Peyer's patch (tissue), 4 donors: ENCODE measurements at regions not wholly inside any gene's neighbourhood (a gene's known extent, or its start where the extent isn't known, plus 50 kb on each side); places are given as distances from the start of the nearest gene placed in this dataset.

ENCODE experiments used
- DNase-seq, 3 donors: peaks; one replicate each; pipeline ENCODE4 v3.0.0-alpha.2; 2017 to 2019
- H3K27ac ChIP-seq, 4 donors: fragments of 200-600 bp; sonication (generic); one replicate each; pipeline ENCODE4 v1.5.1; 2016 to 2019
- H3K27me3 ChIP-seq, 2 donors: fragments of 200-600 bp; sonication (generic); one replicate each; pipeline ENCODE4 v1.5.1; 2019
- H3K36me3 ChIP-seq, 3 donors: fragments of 200-600 bp; sonication (generic); one replicate each; pipeline ENCODE4 v1.5.1; 2016 to 2019
- H3K4me1 ChIP-seq, 4 donors: fragments of 200-600 bp; sonication (generic); one replicate each; pipeline ENCODE4 v1.5.1; 2016 to 2019
- H3K4me3 ChIP-seq, 4 donors: fragments of 200-600 bp; sonication (generic); 1 replicate in 3 of 4; 2 replicates in 1 of 4; pipeline ENCODE4 v1.5.1; 2016 to 2019; ENCODE audit warnings: mild to moderate bottlenecking in 1 of 4
- H3K9me3 ChIP-seq, 4 donors: fragments of 200-600 bp; sonication (generic); one replicate each; pipeline ENCODE4 v1.5.1; 2016 to 2019; ENCODE audit warnings: mild to moderate bottlenecking in 1 of 4
- POLR2A ChIP-seq, 2 donors: fragments of 450-650 bp; IDR thresholded peaks; one replicate each; pipeline ENCODE4 v1.5.1; 2017; ENCODE audit warnings: antibody characterized with exemption in 2 of 2, mild to moderate bottlenecking in 2 of 2, moderate library complexity in 2 of 2
- TF ChIP-seq, protein P1 (sequence below), 6 experiments: fragments of 450-650 bp in 4 of 6; fragments of 200-600 bp in 2 of 6; sonication (generic) in 1 of 6; IDR thresholded peaks; one replicate each; pipeline ENCODE4 v1.5.1; 2017 to 2019; ENCODE audit warnings: antibody characterized with exemption in 6 of 6, mild to moderate bottlenecking in 3 of 6, moderate library complexity in 1 of 6

DNA sequence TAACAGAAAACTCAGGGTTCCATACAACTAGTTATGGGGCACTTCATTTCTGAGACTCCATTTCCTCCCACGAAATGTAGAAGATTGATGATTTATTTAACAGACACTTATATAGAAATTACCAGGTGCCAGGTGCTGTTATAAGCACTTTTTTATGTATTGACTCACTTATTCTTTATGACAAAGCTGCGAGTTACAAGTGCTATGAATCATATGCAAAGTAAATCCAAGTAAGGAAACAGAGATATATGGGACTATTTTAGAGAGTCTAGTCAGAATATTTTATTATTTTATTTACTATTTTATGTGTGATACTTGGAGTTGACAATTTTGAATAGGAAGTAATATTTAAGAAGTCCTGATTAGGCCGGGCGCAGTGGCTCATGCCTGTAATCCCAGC lies 822.8 kb upstream of the C9orf72 start:
- DNase-seq, result no peak
- TF ChIP-seq, protein P1, sequence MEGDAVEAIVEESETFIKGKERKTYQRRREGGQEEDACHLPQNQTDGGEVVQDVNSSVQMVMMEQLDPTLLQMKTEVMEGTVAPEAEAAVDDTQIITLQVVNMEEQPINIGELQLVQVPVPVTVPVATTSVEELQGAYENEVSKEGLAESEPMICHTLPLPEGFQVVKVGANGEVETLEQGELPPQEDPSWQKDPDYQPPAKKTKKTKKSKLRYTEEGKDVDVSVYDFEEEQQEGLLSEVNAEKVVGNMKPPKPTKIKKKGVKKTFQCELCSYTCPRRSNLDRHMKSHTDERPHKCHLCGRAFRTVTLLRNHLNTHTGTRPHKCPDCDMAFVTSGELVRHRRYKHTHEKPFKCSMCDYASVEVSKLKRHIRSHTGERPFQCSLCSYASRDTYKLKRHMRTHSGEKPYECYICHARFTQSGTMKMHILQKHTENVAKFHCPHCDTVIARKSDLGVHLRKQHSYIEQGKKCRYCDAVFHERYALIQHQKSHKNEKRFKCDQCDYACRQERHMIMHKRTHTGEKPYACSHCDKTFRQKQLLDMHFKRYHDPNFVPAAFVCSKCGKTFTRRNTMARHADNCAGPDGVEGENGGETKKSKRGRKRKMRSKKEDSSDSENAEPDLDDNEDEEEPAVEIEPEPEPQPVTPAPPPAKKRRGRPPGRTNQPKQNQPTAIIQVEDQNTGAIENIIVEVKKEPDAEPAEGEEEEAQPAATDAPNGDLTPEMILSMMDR (IDR thresholded peaks at IDR 0.05), result no peak
- no peak for TF ChIP-seq POLR2A (IDR thresholded peaks at IDR 0.05)

DNA sequence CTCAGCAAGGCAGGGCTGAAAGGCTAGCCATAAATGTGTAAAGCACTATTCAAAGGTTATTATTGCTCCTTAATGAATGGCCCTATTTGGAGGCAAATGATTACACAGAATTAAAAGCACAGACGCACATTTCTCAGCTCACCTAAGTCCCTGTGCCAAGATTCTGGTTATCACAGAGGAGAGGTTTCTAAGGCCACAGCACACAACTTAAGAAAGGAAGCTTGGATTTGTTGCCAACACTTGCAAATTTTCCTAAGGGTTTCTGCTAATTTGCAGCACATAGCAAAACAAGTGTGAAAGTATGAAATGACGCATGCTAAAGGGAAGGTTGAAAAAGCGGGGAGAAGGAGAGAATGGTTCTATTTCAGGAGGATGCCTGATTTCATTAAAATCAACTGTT lies 834.1 kb upstream of the C9orf72 start:
- H3K4me3 ChIP-seq, result no peak overlapping the region
- TF ChIP-seq, protein P1 (IDR thresholded peaks at IDR 0.05), result no peak
- TF ChIP-seq POLR2A (IDR thresholded peaks at IDR 0.05), result no peak
- no peak overlapping the region for H3K27ac ChIP-seq
- DNase-seq, result no peak
- H3K36me3 ChIP-seq, result no peaks in the 10 kb centered on the region
- H3K9me3 ChIP-seq, result no peaks in the 10 kb centered on the region
- H3K27me3 ChIP-seq, result no peaks in the 10 kb centered on the region
- H3K4me1 ChIP-seq, result no peaks in the 10 kb centered on the region

More for the DNA sequence above, 822.8 kb upstream of the C9orf72 start:
- Histone ChIP-seq H3K4me1 (no peaks in the 10 kb centered on the region), H3K27ac (no peak overlapping the region), H3K9me3 (peaks cover 0 to 3% (median 0%) of the 10 kb centered on the region in 4 donors), H3K4me3 (no peak overlapping the region), H3K27me3 (no peaks in the 10 kb centered on the region), H3K36me3 (no peaks in the 10 kb centered on the region)

DNA sequence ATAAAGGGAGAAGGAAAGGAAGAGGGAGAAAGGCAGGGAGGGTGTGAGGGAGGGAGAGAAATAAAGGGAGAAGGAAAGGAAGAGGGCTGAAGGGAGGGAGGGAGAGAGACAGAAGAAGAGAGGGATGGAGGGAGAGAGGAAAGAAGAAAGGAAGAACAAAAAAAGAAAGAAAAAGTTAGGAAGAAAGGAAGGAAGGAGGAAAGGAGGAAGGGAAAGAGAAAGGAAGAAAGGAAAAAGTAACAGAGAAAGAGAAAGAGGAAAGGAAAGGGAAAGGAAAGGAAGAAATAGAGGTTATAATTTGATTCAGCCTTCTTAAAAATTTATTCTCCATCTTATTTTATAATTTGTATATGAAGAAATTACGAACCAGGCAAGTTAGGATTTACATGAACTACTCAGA lies 836.6 kb upstream of the C9orf72 start:
- Histone ChIP-seq H3K36me3 (no peaks in the 10 kb centered on the region), H3K27ac (no peak overlapping the region), H3K4me3 (no peak overlapping the region), H3K4me1 (no peaks in the 10 kb centered on the region), H3K9me3 (no peaks in the 10 kb centered on the region), H3K27me3 (no peaks in the 10 kb centered on the region)
- no peak for TF ChIP-seq POLR2A (IDR thresholded peaks at IDR 0.05)
- TF ChIP-seq, protein P1 (IDR thresholded peaks at IDR 0.05), result no peak
- no peak for DNase-seq

DNA sequence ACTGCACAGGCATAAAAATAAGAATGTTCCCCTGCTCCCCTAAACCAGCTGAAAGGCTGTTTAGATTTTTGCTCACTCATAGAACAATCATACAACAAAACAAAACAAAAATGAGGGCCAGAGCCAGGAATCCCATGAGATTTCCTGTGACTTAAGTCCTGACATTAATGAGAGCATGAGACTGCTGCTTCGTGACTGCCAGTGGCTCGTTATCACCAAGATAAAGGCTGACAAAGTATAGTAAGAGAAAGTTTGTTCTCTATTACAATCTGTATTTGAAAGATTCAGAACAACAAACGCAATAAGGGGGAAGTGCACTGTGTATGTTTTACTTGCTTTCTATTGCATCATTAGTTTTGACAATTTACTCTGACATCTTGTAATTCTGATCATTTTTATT lies 837.1 kb upstream of the C9orf72 start:
- H3K4me1 ChIP-seq, result no peaks in the 10 kb centered on the region

DNA sequence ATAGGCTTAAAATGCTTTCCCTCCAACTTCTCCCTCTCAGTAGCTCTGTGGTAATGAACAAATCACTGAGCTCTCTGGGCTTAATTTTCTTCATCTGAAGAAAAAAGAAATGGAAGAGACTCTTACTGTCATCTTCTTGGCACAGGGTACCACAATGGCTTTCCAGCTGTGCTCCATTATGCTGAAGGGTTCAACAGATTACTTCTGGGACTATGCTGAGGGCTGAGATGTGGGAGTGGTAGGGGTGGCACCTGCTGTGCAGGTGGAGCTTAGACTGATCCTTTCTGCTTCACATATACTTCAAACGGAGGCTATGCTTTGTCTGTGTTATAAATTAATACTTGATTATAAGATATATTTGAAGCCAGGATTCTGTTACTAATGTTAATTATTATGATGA lies 840.2 kb upstream of the C9orf72 start:
- TF ChIP-seq, protein P1 (IDR thresholded peaks at IDR 0.05), result no peak
- TF ChIP-seq POLR2A (IDR thresholded peaks at IDR 0.05), result no peak
- no peak overlapping the region for H3K4me3 ChIP-seq
- no peak for DNase-seq
- no peak overlapping the region for H3K27ac ChIP-seq
- no peaks in the 10 kb centered on the region for H3K36me3 ChIP-seq
- H3K9me3 ChIP-seq, result no peaks in the 10 kb centered on the region
- no peaks in the 10 kb centered on the region for H3K27me3 ChIP-seq
- no peaks in the 10 kb centered on the region for H3K4me1 ChIP-seq

More for the DNA sequence above, 837.1 kb upstream of the C9orf72 start:
- DNase-seq, result no peak
- TF ChIP-seq POLR2A (IDR thresholded peaks at IDR 0.05), result no peak
- TF ChIP-seq, protein P1 (IDR thresholded peaks at IDR 0.05), result no peak
- Histone ChIP-seq H3K9me3 (no peaks in the 10 kb centered on the region), H3K27ac (no peak overlapping the region), H3K4me3 (no peak overlapping the region), H3K36me3 (no peaks in the 10 kb centered on the region), H3K27me3 (no peaks in the 10 kb centered on the region)

DNA sequence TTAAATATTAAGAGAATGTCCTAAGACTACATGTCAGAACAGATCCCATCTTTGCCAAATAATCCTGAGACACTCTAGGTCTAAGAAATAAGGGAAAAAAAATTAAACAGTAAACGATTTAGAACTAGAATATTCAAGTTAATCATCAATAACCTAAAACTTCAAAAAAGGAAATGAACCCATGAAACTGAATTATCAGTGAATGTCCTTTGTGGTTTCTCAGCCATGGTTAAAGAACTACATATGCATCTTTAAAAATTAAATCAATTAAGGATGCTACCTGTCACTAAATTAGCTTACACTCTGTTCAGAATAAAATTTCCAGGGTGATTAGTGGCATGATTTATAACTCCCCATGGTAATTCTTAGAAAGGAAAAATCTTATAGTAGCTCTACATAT lies 850.0 kb upstream of the C9orf72 start:
- no peak overlapping the region for H3K4me3 ChIP-seq
- DNase-seq, result no peak
- H3K36me3 ChIP-seq, result no peaks in the 10 kb centered on the region
- H3K9me3 ChIP-seq, result no peaks in the 10 kb centered on the region
- no peak overlapping the region for H3K27ac ChIP-seq
- no peaks in the 10 kb centered on the region for H3K4me1 ChIP-seq
- TF ChIP-seq POLR2A (IDR thresholded peaks at IDR 0.05), result no peak
- TF ChIP-seq, protein P1 (IDR thresholded peaks at IDR 0.05), result no peak
- no peaks in the 10 kb centered on the region for H3K27me3 ChIP-seq
